IMR-90 (cell line): ENCODE measurements at regions not wholly inside any gene's neighbourhood (a gene's known extent, or its start where the extent isn't known, plus 50 kb on each side); places are given as distances from the start of the nearest gene placed in this dataset.

Source experiments
- ATAC-seq: fragments of 200-7000 bp; cut with Tn5 transposase; 2 replicates; pipeline ENCODE4 v1.9.1; 2020; ENCODE audit warnings: low read depth, mild to moderate bottlenecking, moderate library complexity
- BruUV-seq: library from RNA; stranded (reverse); fragments of 400-500 nt; replicated peaks from 2 replicates; lab custom pipeline; 2021; lab: Mats Ljungman, UMichigan
- CTCF ChIA-PET: fragments of 300-600 bp; formaldehyde crosslinking; extraction: SDS; loops from one replicate; lab custom pipeline; 2021; ENCODE audit warnings: antibody characterized with exemption; lab: Yijun Ruan, JAX
- POLR2A ChIA-PET: fragments of 300-600 bp; sonication (Branson Sonifier 250); formaldehyde crosslinking; loops from one replicate; lab custom pipeline; 2022; ENCODE audit warnings: antibody characterized with exemption; ENCODE audit not compliant: unreplicated experiment; lab: Charles Lee
- DNase-seq: peaks from one replicate; pipeline ENCODE4 v3.0.0; 2013
- H2AFZ ChIP-seq: replicated peaks from 2 replicates; pipeline ENCODE3; 2013; ENCODE audit warnings: low read length, mild to moderate bottlenecking; ENCODE audit not compliant: poor library complexity
- H2AK5ac ChIP-seq: 2 replicates; pipeline ENCODE4 v1.6.1; 2013; ENCODE audit warnings: low read depth, low read length, inconsistent platforms
- H2AK9ac ChIP-seq: replicated peaks from 2 replicates; pipeline ENCODE3; 2013; ENCODE audit warnings: mild to moderate bottlenecking, low read depth, low read length, moderate library complexity; ENCODE audit not compliant: poor library complexity
- H2BK120ac ChIP-seq: 2 replicates; pipeline ENCODE4 v1.6.1; 2013; ENCODE audit warnings: low read depth, low read length, inconsistent platforms
- H2BK15ac ChIP-seq: 3 replicates; pipeline ENCODE4 v1.6.1; 2013; ENCODE audit warnings: low read depth, low read length, inconsistent platforms
- H2BK20ac ChIP-seq: 2 replicates; pipeline ENCODE4 v1.6.1; 2013; ENCODE audit warnings: low read depth, mild to moderate bottlenecking, inconsistent platforms, low read length, moderate library complexity
- H2BK5ac ChIP-seq: 2 replicates; pipeline ENCODE4 v1.6.1; 2013; ENCODE audit warnings: mild to moderate bottlenecking, low read depth, low read length, inconsistent platforms; ENCODE audit not compliant: poor library complexity, severe bottlenecking
- H3K14ac ChIP-seq: replicated peaks from 2 replicates; pipeline ENCODE4 v1.6.1; 2013; ENCODE audit warnings: low read depth, low read length, inconsistent platforms
- H3K18ac ChIP-seq: 2 replicates; pipeline ENCODE4 v1.6.1; 2013; ENCODE audit warnings: low read depth, low read length, control low read depth
- H3K23ac ChIP-seq: 2 replicates; pipeline ENCODE4 v1.6.1; 2013; ENCODE audit warnings: low read depth, low read length, inconsistent platforms
- H3K27ac ChIP-seq: 2 replicates; pipeline ENCODE4 v1.5.1; 2013; ENCODE audit warnings: mild to moderate bottlenecking, control low read depth, low read length; ENCODE audit not compliant: insufficient read depth
- H3K27me3 ChIP-seq: 2 replicates; pipeline ENCODE4 v1.6.1; 2013; ENCODE audit warnings: low read length; ENCODE audit not compliant: control insufficient read depth, insufficient read depth
- H3K36me3 ChIP-seq: 2 replicates; pipeline ENCODE4 v1.6.1; 2013; ENCODE audit warnings: low read length, mixed read lengths; ENCODE audit not compliant: control insufficient read depth, insufficient read depth
- H3K4ac ChIP-seq: 2 replicates; pipeline ENCODE4 v1.6.1; 2013; ENCODE audit warnings: low read depth, low read length, inconsistent platforms
- H3K4me1 ChIP-seq: 2 replicates; pipeline ENCODE4 v1.6.1; 2013; ENCODE audit warnings: low read length, mixed read lengths; ENCODE audit not compliant: control insufficient read depth, insufficient read depth
- H3K4me2 ChIP-seq: 2 replicates; pipeline ENCODE4 v1.6.1; 2013; ENCODE audit warnings: low read depth, mild to moderate bottlenecking, control low read depth, low read length, moderate library complexity
- H3K4me3 ChIP-seq: 2 replicates; pipeline ENCODE4 v1.5.1; 2013; ENCODE audit warnings: low read depth, mild to moderate bottlenecking, control low read depth, low read length, moderate library complexity; ENCODE audit not compliant: insufficient read depth
- H3K56ac ChIP-seq: 2 replicates; pipeline ENCODE4 v1.6.1; 2013; ENCODE audit warnings: low read length, inconsistent platforms; ENCODE audit not compliant: insufficient read depth; ENCODE audit errors: extremely low read depth
- H3K79me1 ChIP-seq, 2 experiments: 2 replicates each; pipeline ENCODE4 v1.6.1; 2013; ENCODE audit warnings: low read length in 2 of 2, inconsistent platforms in 1 of 2, low read depth in 1 of 2
- H3K9ac ChIP-seq: 2 replicates; pipeline ENCODE4 v1.6.1; 2013; ENCODE audit warnings: low read depth, low read length, control low read depth
- H3K9me1 ChIP-seq: 2 replicates; pipeline ENCODE4 v1.6.1; 2013; ENCODE audit warnings: low read length, inconsistent platforms; ENCODE audit not compliant: insufficient read depth
- H3K9me3 ChIP-seq: 2 replicates; pipeline ENCODE4 v1.6.1; 2013; ENCODE audit warnings: low read length; ENCODE audit not compliant: control insufficient read depth, insufficient read depth
- H4K20me1 ChIP-seq: 2 replicates; pipeline ENCODE4 v1.6.1; 2013; ENCODE audit warnings: low read length, inconsistent platforms; ENCODE audit not compliant: insufficient read depth
- H4K5ac ChIP-seq: 2 replicates; pipeline ENCODE4 v1.6.1; 2013; ENCODE audit warnings: mild to moderate bottlenecking, low read depth, low read length, control low read depth
- H4K8ac ChIP-seq, 2 experiments: 2 replicates each; pipeline ENCODE4 v1.6.1; 2013; ENCODE audit warnings: low read depth in 2 of 2, low read length in 2 of 2, control low read depth in 1 of 2, inconsistent platforms in 1 of 2
- H4K91ac ChIP-seq: 2 replicates; pipeline ENCODE4 v1.6.1; 2013; ENCODE audit warnings: low read depth, low read length, inconsistent platforms; ENCODE audit not compliant: insufficient read depth
- BHLHE40 ChIP-seq: fragments of 150-350 bp; IDR thresholded peaks from 2 replicates; pipeline ENCODE4 v1.6.1; 2016; ENCODE audit warnings: mild to moderate bottlenecking, low read depth, low read length
- CEBPB ChIP-seq: IDR thresholded peaks from 2 replicates; pipeline ENCODE4 v1.6.1; 2012; ENCODE audit warnings: low read depth, low read length, improper control_type of control experiment
- CHD1 ChIP-seq: IDR thresholded peaks from 2 replicates; pipeline ENCODE4 v1.6.1; 2012; ENCODE audit warnings: low read depth, low read length, improper control_type of control experiment
- CTCF ChIP-seq: conservative IDR thresholded peaks from 2 replicates; pipeline ENCODE4 v1.5.1; 2012; ENCODE audit warnings: mild to moderate bottlenecking, low read depth, low read length, improper control_type of control experiment
- ELK1 ChIP-seq: fragments of 150-350 bp; IDR thresholded peaks from 2 replicates; pipeline ENCODE4 v1.6.1; 2016; ENCODE audit warnings: low read depth, mild to moderate bottlenecking, low read length, moderate library complexity, borderline replicate concordance
- FOS ChIP-seq: fragments of 150-350 bp; IDR thresholded peaks from 2 replicates; pipeline ENCODE4 v1.6.1; 2016; ENCODE audit warnings: low read depth, low read length
- MAFK ChIP-seq: IDR thresholded peaks from 2 replicates; pipeline ENCODE4 v1.6.1; 2012; ENCODE audit warnings: low read depth, low read length, improper control_type of control experiment
- MAZ ChIP-seq: IDR thresholded peaks from 2 replicates; pipeline ENCODE4 v1.6.1; 2012; ENCODE audit warnings: low read depth, mild to moderate bottlenecking, low read length, improper control_type of control experiment, moderate library complexity, borderline replicate concordance
- MXI1 ChIP-seq: IDR thresholded peaks from 2 replicates; pipeline ENCODE4 v1.6.1; 2012; ENCODE audit warnings: low read depth, mild to moderate bottlenecking, low read length, moderate library complexity, borderline replicate concordance
- NFE2L2 ChIP-seq: fragments of 150-350 bp; IDR thresholded peaks from 2 replicates; pipeline ENCODE4 v1.6.1; 2016; ENCODE audit warnings: low read depth, mild to moderate bottlenecking, low read length
- POLR2A ChIP-seq: IDR thresholded peaks from 2 replicates; pipeline ENCODE4 v1.6.1; 2012; ENCODE audit warnings: mild to moderate bottlenecking, low read depth, low read length
- RAD21 ChIP-seq: IDR thresholded peaks from 2 replicates; pipeline ENCODE4 v1.6.1; 2012; ENCODE audit warnings: low read length, improper control_type of control experiment
- RCOR1 ChIP-seq: IDR thresholded peaks from 2 replicates; pipeline ENCODE4 v1.6.1; 2012; ENCODE audit warnings: mild to moderate bottlenecking, low read length, improper control_type of control experiment; ENCODE audit not compliant: insufficient replicate concordance
- RFX5 ChIP-seq: IDR thresholded peaks from 2 replicates; pipeline ENCODE4 v1.8.0; 2012; ENCODE audit warnings: low read depth, mild to moderate bottlenecking, low read length, moderate library complexity
- SMC3 ChIP-seq: fragments of 150-350 bp; IDR thresholded peaks from 2 replicates; pipeline ENCODE4 v1.6.1; 2016; ENCODE audit warnings: low read depth, mild to moderate bottlenecking, antibody characterized with exemption, low read length, moderate library complexity
- USF2 ChIP-seq: fragments of 150-350 bp; IDR thresholded peaks from 2 replicates; pipeline ENCODE4 v1.6.1; 2017; ENCODE audit warnings: mild to moderate bottlenecking, antibody characterized with exemption, low read length, low read depth
- WGBS, 2 experiments: methylation state at CpG; one replicate each; pipeline versions ENCODE4 v1.1.5 to v1.1.7; 2013; ENCODE audit warnings: missing lambda C conversion rate in 2 of 2; ENCODE audit not compliant: insufficient read length in 1 of 2; ENCODE audit errors: extremely low coverage in 2 of 2; 5-methylcytosine and 5-hydroxymethylcytosine counted together
- dilution Hi-C: fragments of 300-500 bp; cut with HindIII; formaldehyde crosslinking; loops from one replicate; pipeline ENCODE4 v1.14.3; 2018; ENCODE audit warnings: low sequenced_read_pairs; ENCODE audit not compliant: unreplicated experiment
- in situ Hi-C: fragments of 300-500 bp; cut with MboI; formaldehyde crosslinking; loops from 3 replicates; pipeline ENCODE4 v1.14.3; 2019; ENCODE audit warnings: low sequenced_read_pairs, inconsistent platforms, mixed read lengths
- intact Hi-C: fragments of 100-400 bp; cut with micrococcal nuclease; formaldehyde crosslinking; loops from 2 replicates; pipeline ENCODE4 v1.10.0; 2022

GRCh38 chr1:242871471-242872030 is 347.1 kb upstream of the PLD5 start:
- TF ChIP-seq NFE2L2, result no peak
- TF ChIP-seq RCOR1, result no peak
- TF ChIP-seq MXI1, result no peak
- no peak for TF ChIP-seq FOS
- no peak for TF ChIP-seq MAZ
- TF ChIP-seq ELK1, result no peak
- TF ChIP-seq RFX5, result no peak
- no peak for TF ChIP-seq CTCF
- no peak for TF ChIP-seq USF2
- TF ChIP-seq CHD1, result no peak
- no peak for TF ChIP-seq CEBPB
- TF ChIP-seq BHLHE40, result no peak
- TF ChIP-seq MAFK, result no peak
- no peak for TF ChIP-seq RAD21
- TF ChIP-seq POLR2A, result no peak
- no peak for TF ChIP-seq SMC3
- H3K14ac ChIP-seq, result no peak overlapping the region
- WGBS, 2 experiments, result no CpG with 5 or more reads among the region's 5 CpGs
- H3K18ac ChIP-seq, result no peak overlapping the region
- H3K27ac ChIP-seq, result no peak overlapping the region
- intact Hi-C loops, result no loop called here
- DNase-seq (no peak), ATAC-seq (no peak)
- H4K91ac ChIP-seq, result no peak overlapping the region
- peaks cover 10% of the 10 kb centered on the region for H3K9me3 ChIP-seq
- no peak overlapping the region for H2AK5ac ChIP-seq
- H2AK9ac ChIP-seq, result no peak overlapping the region
- H3K27me3 ChIP-seq, result no peaks in the 10 kb centered on the region
- no peak overlapping the region for H3K4me3 ChIP-seq
- no peak overlapping the region for H2BK15ac ChIP-seq
- no peaks in the 10 kb centered on the region for H3K4me1 ChIP-seq
- no peaks in the 10 kb centered on the region for H3K9me1 ChIP-seq
- in situ Hi-C loops, result no loop called here
- POLR2A ChIA-PET, result no interaction called here
- no peak overlapping the region for H3K4ac ChIP-seq
- H3K56ac ChIP-seq, result no peak overlapping the region
- no peak overlapping the region for H3K4me2 ChIP-seq
- H4K20me1 ChIP-seq, result no peaks in the 10 kb centered on the region
- no peak overlapping the region for H4K8ac ChIP-seq
- no peaks in the 10 kb centered on the region for H3K79me1 ChIP-seq
- no peak overlapping the region for H3K9ac ChIP-seq
- no peak overlapping the region for H2BK20ac ChIP-seq
- no peak overlapping the region for H4K5ac ChIP-seq
- H3K36me3 ChIP-seq, result no peaks in the 10 kb centered on the region
- H2AFZ ChIP-seq, result no peak overlapping the region
- H3K23ac ChIP-seq, result no peak overlapping the region
- no TSS peak for BruUV-seq
- dilution Hi-C loops, result no loop called here
- no peak overlapping the region for H2BK120ac ChIP-seq
- H2BK5ac ChIP-seq, result no peak overlapping the region
- CTCF ChIA-PET, result no interaction called here
